Fibroblast of gingiva (primary cell): ENCODE measurements at regions not wholly inside any gene's neighbourhood (a gene's known extent, or its start where the extent isn't known, plus 50 kb on each side); places are given as distances from the start of the nearest gene placed in this dataset.

Experiments
- DNase-seq: peaks from one replicate; pipeline ENCODE4 v3.0.0-alpha.2; 2011; ENCODE audit warnings: low read depth

DNA sequence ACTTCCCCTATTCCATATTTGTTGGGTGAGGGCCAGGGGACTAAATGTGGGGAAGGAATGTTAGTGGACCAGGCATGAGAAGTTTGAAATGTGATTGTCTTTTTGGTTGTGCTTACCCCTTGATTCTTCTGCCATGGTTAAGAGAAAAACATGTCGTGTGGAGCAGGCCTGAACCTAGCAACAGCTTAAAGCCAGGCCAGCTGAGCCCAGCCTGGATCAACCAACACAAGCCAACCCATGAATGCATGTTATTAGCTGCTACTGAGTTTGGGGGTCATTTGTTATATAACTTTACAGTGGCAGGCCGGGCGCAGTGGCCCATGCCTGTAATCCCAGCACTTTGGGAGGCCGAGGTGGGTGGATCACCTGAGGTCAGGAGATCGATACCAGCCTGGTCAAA is 52.4 kb upstream of the TRIO start:
- DNase-seq = no peak

DNA sequence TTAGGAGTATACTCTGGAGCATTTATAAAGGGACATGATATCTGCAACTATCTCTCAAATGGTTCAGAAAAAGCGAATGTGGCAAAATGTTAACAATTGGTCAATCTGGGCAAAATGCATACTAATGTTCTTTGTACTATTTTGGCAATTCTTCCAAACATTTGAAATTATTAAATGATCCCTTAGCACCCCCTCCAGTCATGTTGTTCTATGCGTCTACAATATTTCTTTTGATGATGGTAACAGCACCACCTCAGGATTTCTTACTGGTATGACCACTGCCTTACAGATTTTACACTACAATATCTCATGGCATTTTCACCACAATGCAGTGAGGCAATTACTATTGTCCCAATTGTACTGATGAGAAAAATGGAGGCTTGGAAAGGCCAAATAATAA is 52.9 kb upstream of the TRIO start:
- no peak for DNase-seq

DNA sequence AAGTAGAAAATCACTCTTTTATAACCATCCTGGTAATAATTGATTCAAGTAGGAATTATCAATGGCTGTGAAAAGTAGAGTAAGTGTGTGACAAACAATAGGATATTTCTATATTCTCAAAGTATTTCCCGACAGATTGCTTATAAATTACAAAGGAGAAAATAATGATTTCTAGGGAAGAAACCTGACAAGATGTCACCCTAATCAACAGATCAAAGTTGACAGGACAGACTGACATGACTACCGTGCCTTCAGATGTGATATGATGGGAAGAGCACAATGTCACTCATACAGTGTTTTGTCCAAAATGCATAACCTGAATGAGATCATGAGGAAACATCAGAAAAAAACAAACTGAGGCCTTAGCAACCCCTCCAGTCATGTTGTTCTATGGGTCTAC is 53.9 kb upstream of the TRIO start:
- no peak for DNase-seq

DNA sequence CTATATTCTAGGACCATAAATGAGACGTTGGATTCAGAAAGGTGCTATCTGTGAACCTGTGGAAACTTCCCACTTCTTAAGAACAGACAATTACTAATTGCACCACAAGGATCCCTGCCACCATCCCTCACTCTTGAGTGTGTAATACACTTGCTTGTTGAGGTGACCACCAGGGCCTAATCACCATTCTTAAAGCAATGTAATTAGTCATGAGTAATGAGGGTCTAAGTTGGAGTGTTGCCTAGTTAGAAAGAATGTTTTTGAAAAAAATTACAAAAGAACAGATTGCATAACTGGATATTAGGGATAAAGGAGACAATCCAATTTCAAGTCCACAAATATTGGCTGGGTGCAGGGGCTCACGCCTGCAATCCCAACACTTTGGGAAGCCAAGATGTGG is 56.9 kb upstream of the TRIO start:
- DNase-seq = peak; percentile 9

DNA sequence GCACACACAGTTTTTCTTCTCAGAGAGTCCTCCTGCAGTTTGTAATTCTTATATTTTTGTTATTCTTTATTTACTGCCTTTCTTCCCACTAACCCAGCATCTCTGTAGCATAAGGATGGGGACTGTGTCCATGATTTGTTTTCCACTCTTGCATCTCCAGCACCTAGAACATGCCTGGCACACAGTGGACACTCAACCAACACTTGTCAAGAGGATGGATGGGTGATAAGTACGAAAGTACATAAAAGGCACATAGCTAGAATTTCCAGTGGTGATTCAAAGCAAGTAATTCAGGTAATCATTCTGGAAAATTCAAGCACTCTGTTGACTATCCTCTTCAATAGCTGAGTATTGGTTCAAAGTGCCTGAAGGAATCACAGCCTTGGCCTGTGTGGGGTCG is 60.2 kb upstream of the TRIO start:
- DNase-seq = no peak

DNA sequence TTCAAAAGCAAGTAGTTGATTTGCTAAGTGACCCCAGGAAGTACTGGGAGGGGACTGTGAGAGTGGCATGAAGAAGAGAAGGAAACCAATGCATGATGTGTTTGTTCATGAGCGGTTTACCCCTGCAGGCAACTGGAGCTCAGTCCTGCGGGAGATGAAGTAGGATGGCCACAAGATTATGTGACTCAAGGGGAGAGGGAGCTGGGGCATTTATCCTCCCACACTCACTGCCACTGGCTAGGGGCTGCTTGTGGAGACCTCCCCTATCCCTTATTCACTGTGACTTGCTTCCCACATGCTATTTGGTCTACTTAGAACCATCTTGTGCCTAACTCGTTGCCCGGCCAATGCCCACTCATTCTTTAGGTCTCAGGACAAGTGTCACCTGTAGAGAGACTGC is 60.6 kb upstream of the TRIO start:
- no peak for DNase-seq

DNA sequence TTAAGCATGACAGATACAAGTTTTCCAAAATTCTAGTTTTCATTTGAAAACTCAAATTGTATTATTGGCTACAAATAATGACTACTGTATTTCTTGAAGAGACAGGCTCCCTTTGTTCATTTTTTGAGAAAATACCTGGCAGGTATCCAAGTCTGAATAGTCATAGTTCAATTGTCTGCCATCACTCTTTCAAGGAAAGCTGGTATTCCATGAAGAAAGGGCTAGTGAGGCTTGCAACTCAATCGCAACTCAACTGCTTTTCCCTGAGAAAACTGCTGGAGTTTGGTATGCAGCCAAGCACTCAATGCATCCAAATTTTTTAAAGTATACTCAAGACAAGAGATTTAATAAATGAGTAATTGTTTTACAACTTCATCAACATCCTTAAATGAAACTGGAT is 61.4 kb upstream of the TRIO start:
- no peak for DNase-seq

DNA sequence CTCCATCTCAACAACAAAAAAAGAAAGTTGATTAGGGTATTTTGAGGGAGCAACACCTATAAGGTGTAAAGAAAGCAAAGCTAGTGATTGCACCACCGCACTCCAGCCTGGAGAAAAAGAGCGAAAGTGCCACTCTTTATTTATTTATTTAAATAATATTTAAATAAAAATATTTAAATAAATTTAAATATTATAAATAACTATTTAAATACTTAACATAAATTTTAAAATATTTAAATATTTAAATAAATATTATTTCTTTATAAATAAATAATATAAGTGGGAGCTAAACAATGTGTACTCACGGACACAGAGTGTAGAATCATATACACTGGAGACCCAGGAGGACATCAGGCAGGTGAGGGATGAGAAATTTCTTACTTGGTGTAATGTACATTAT is 64.4 kb upstream of the TRIO start:
- DNase-seq = no peak

DNA sequence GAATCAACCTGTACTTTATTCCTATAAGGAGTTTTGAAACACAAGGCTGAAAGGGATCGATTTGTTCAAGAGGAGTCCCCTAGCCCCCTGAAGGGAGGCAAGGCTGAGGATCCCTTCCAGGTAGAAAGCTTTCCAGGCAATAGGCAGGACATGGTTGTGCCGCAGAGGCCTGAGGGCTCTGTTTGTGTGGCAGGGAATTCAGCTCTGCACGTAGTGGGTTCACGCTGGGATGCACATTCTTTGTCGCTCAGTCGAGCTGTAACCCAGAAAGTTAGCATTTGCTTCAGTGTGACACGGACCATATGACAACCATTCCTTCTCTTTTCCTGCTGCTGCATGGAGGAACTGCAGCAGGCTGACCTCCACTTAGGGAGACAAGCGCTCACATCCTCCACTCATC is 65.6 kb upstream of the TRIO start:
- DNase-seq = no peak

DNA sequence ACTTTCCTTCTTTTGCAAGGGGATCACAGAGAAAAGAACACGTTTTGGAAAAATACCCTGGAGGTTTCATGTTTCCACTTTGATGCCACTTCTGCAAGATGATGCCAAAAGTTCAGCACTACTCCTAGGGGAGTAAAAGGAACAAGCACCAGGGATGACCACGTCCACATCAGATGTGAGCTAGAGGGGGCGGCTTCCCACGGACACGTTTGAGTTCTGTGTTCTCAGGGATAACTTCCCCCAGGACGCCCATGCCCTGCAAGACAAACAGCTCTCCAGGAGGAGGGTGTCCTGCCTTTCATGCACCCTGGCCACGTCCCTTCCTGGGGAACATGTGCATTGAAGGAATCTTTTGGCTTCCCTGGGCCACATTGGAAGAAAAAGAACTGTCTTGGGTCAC is 66.6 kb upstream of the TRIO start:
- DNase-seq = no peak

DNA sequence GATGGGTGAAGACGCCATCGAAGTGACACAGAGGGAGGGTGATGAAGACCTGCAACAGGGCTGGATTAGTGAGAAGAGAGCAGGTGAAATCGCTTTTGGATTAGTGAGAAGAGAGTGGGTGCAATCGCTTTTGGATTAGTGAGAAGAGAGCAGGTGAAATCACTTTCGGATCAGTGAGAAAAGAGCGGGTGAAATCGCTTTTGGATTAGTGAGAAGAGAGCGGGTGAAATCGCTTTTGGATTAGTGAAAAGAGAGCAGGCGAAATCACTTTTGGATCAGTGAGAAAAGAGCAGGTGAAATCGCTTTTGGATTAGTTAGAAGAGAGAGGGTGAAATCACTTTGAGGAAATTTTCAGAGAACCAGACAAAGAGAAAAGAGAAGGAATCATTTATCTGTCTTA is 67.2 kb upstream of the TRIO start:
- DNase-seq = no peak

DNA sequence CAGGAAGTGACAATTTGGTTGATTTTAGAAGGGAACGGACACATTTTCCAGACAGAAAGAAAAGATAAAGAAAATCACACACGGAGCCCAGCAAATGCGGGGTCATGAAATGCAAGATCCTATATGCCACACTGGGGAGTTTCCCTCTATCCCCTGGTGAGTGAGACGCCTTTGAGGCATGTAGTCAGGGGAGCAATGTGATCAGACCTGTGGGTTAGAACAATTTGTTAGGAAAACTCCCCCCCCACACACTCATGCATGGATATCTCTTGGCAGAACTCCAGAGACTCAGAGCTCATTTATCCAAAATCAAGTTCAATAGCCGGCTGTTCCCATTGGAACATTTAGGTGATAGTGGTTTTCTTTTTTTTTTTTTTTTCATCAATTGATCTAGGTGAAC is 71.7 kb upstream of the TRIO start:
- no peak for DNase-seq

DNA sequence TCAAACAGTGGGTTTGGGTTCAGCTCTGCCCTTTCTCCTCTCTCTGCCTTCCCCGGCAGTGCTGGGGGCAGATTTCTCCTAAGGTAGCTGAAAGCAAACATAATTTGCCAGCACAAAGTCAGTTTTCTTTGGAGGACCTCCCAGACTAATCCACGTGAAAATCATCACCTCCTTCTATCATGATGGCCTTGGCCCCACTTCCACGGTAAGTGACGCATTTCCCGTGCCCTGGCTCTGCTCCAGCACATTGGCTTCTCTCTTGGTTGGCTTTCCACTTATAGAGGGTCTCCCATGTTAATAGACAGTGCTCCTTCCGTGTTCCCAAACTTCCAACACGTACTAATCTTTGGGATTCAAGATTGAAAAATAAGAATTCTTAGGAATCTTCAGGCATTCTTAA is 74.1 kb upstream of the TRIO start:
- no peak for DNase-seq

DNA sequence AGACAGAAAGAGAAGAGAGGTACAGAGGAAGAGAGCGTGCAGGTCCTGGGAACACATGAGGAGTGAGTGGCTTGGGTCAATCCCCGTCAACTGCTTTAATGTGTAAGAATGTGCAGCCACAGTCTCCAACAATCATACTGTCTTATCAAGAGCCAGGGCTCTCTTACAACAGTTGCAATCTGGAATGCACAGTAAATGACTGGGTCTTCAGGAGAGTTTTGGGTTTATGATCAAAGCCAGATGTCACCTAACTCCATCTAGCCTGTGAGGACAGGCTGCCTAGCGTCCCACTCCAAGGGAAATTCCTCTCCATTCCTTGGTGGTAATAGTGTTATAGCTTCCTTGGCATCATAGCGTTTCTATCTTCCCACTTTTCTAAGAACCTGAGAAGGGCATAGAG is 75.0 kb upstream of the TRIO start:
- DNase-seq = no peak

DNA sequence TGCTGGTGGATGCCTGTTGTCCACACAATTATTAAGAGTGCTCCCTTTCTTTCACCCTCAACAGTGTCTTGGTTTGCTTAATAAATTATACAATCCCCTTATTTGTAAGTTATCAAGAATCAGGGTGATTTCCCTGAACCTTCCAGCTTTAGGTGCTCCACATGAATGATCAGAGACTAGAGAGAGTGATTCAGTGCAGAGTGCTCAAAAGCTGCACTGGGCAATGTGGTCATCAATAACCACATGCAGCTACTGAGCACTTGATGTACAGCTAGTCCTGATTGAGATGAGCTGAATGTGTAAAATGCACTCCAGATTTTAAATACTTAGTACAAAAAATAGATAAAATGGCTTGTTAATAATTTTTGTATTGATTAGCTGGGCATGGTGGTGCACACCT is 76.8 kb upstream of the TRIO start:
- DNase-seq = no peak

DNA sequence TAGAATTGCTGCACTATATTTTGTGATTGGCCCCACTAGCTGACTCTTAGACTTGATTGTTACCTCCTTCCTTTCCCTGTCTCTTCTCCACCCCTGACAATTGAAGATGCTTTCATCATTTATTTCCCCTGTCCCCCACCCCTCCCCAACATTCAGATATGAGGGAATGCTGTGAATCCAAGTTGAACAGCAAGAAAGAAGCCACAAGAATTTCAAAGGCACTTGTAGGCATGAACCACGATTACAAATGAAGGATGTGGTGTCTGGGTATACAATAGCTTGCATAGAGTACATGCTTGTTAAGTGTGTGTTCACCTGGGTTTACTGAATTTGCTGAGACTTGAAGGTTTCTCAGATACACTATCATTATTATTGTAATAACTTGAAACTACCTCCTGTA is 78.3 kb upstream of the TRIO start:
- DNase-seq = no peak

DNA sequence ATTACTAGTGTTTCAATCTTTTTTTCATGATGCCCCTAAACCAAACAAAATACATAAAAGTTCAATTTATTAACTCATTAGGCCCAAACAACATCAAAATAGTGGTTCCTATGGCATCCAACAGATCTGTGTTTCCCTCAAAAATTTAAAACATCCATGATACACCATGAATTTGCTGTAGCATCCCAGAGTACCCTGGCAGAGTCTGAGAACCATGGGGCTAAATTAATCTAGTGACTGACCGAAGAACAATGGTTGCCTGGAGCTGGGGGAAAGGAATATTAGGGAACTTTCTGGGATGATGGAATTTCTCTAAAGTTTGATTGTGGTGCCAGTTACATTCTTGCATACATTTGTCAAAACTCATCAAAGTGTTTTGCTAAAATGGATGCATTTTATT is 79.5 kb upstream of the TRIO start:
- no peak for DNase-seq

DNA sequence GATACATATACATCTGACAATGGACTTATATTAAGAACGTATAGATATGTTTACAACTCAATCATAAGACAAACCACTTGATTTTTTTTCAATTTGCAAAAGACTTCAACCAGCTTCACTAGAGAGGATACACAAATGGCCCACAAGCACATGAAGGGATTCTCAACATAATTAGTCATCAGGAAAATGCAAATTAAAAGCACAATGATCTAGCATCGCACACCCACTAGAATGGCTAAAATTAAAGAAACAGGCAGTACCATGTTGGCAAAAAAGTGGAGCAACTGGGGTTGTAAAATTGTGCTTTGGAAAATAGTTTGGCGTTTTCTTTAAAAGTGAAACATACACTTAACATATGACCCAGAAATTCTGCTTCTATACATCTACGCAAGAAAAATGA is 80.0 kb upstream of the TRIO start:
- peak; percentile 16 for DNase-seq

DNA sequence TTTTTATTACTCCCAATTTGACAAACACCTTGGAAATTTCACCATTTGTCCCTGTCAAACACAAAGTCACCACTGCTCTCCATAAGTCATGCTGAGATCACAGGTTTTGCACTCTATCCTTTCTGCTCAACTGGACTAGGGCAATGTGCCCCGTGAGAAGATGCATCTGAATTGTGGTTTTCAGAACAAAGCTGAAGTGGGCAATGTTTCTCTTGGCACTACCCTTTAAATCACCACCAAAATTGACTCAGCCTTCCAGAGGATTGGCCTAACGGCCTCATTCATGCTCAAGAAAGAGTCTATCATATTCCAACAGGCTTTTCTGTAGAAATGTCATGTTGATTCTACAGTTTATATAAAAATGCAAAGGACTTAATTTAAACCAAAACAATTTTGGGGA is 81.0 kb upstream of the TRIO start:
- DNase-seq = peak; percentile 38

DNA sequence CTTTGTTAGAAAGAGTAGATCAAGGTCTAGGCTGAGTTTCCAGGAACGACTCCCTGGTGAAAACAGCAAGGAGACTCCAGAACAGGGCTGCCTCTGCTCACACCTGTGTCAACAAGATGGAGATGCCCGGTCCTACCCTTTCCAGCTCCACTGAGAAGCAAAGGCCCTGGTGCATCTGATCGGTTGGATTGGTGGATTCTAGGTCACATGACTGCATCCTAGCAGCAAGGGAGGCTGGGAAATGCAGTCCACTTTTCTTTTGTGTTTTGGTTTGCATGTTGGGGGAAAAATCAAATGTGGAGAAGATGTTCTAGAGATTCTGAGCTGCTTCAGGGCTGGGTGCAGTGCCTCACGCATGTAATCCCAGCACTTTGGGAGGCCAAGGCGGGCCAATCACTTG is 82.0 kb upstream of the TRIO start:
- no peak for DNase-seq

DNA sequence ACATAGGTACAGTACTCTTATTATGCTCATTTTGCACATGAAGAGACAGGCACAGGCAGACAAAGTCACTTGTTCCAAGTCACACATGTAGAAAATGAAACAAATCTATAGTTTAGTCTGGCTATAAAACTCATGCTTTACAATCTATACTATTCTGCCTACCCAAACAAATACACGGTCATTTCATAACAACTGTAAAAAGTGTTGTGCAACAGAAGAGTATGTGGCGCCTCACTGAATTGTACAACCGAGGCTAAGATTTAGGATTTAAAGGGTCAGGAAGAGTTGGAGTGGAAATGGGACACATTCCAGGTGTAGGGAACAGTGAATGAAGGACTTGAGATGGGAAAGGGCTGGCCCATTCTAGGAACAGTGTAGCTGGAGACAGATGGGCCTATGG is 82.9 kb upstream of the TRIO start:
- no peak for DNase-seq

DNA sequence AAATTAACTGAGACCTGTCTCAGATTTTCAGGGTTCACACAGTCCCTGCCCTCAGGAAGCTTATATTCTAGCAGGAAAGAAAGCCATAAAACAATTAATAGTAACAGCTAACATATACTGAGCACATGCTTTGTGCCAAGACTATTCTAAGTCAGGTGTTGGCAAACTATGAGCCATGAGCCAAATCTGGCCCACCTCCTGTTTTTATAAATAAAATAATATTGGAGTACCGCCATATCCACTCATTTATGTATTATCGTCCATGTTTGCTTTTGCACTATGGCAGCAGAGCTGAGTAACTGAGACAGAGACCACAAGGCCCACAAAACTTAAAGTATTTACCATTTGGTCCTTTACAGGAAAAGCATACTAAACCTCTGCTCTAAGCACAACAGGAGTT is 83.3 kb upstream of the TRIO start:
- DNase-seq = no peak

DNA sequence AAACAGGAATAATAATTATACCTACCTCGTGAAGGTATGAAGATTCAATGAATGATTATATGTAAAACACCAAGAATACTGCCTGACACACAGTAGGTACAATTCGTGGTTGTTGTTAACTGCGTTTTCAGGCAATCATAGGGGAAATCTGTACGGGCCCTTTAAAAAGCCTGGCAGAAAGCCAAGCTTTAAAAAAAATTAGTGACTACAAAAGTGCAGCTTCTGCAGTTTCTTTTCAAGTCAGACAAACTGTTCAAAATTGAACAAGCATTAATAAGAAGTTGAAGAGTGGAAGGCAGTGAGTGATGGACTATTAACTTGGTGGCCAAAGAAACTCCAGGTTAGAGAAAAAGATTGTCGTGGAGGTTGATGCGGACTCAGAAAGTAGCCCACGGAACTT is 85.9 kb upstream of the TRIO start:
- no peak for DNase-seq

DNA sequence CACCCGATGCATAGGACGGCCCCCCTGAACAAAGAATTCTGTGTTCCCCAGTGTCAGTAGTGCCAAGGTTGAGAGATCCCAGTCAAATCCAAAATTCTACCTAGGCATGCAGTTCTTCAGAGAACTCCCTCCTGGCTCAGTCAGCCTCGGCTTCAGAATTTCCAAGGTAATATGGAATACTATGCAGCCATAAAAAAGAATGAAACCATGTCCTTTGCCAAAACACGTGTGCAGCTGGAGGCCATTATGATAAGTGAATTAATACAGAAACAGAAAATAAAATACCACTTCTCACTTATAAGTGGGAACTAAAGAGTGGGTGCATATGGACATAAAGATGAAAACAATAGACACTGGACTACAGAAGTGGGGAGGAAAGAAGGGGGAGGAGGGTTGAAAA is 87.1 kb upstream of the TRIO start:
- no peak for DNase-seq
